ENCODE measurements at regions not wholly inside any gene's neighbourhood (a gene's known extent, or its start where the extent isn't known, plus 50 kb on each side); places are given as distances from the start of the nearest gene placed in this dataset.

- in situ Hi-C loops (cut with MboI; ENCODE audit: low pct_unique_long_range_greater_than_20kb, low sequenced_read_pairs) = no loop called here
- DNase-seq = no peak
These were observed 168.6 kb downstream of the SUCLA2 start for GRCh38 chr13:47832458-47832972.

DNA sequence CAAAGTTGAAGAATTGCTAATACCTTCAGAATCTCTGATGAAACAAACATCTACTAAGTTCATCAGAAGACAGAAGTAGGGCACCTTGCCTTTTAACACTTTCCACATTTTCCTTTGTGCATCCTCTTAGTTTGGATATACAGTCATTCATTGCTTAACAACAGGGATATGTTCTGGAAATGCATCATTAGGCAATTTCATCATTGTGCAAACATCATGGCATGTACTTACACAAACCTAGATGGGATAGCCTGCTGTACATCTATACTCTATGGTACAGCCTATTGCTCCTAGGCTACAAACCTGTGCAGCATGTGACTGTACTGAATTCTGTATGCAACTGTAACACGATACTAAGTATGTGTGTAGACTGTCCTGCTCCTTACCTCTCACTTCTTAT lies 169.8 kb downstream of the SUCLA2 start:
- in situ Hi-C loops (cut with MboI; ENCODE audit: low pct_unique_long_range_greater_than_20kb, low sequenced_read_pairs) = no loop called here
- DNase-seq = no peak

- in situ Hi-C loops (cut with MboI; ENCODE audit: low pct_unique_long_range_greater_than_20kb, low sequenced_read_pairs) = no loop called here
- no peak for DNase-seq
These were observed 171.4 kb downstream of the SUCLA2 start for GRCh38 chr13:47829690-47830089.

GRCh38 chr13:47826471-47826870 lies 174.6 kb downstream of the SUCLA2 start:
- no peak for DNase-seq
- in situ Hi-C loops (cut with MboI; ENCODE audit: low pct_unique_long_range_greater_than_20kb, low sequenced_read_pairs) = no loop called here

DNA sequence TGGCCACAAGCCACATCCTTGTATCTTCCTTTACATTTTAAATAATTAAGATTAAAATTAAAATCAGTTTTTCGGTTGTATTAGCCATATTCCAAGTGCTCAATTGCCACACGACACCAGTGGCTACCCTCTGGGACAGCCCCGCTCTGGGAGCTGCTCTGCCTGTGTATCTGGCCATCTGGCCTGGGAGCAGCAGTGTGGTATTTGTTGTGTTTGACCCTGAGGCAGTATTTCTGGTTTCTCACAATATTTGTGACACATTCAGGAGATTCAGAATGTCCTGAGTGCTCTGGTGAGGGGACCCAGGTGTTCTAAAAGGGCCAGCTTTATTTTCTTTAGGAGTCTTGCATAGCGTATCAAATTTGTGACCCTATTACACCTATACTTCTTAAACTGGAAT lies 179.0 kb downstream of the SUCLA2 start:
- DNase-seq = no peak
- in situ Hi-C loops (cut with MboI; ENCODE audit: low pct_unique_long_range_greater_than_20kb, low sequenced_read_pairs) = no loop called here

DNA sequence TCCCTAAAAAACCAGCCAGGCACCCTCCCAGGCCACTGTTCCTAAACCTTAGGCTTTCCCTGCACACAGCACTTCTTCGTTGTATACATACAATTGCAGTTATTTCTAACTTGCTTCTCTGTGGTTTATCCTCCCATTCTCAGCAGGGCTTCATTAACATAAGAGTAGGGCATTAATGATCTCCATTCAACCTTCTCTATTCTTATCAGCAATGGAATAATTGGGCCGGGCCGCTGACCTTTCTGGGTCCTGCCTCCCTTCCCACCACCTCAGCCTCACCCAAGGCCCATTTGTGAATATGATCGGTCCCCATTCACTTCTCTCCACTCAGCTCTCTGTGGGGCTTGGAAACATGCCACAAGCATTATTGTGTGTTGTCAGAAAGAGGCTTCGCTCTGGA lies 184.2 kb downstream of the SUCLA2 start:
- no peak for DNase-seq
- in situ Hi-C loops (cut with MboI; ENCODE audit: low pct_unique_long_range_greater_than_20kb, low sequenced_read_pairs) = no loop called here

- in situ Hi-C loops (cut with MboI; ENCODE audit: low pct_unique_long_range_greater_than_20kb, low sequenced_read_pairs) = no loop called here
- DNase-seq = no peak
These were observed 187.4 kb downstream of the SUCLA2 start for GRCh38 chr13:47813718-47814117.

DNA sequence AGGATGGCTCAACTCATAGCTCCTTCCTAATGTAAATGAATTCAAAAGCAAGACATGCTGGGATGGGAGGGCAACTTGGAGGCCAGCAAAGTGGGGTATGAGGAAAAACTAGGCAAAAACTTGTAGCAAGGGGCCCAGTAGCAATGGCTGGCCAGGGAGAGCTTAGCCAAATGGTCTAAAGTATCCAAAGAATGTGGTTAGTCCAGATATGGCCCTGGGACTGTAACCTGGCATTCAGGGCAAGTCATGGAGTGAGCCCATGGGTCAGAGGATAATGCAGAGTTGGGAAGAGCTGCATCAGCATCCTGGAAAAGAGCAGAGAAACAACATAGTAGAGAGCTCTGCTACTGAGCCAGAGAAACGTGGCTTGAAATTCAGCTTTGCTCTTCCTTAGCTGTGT lies 191.7 kb downstream of the SUCLA2 start:
- in situ Hi-C loops (cut with MboI; ENCODE audit: low pct_unique_long_range_greater_than_20kb, low sequenced_read_pairs) = no loop called here
- no peak for DNase-seq

GRCh38 chr13:47803131-47803530 lies 197.9 kb downstream of the SUCLA2 start:
- DNase-seq = no peak
- in situ Hi-C loops (cut with MboI; ENCODE audit: low pct_unique_long_range_greater_than_20kb, low sequenced_read_pairs) = no loop called here

GRCh38 chr13:47801555-47801954 lies 199.5 kb downstream of the SUCLA2 start:
- in situ Hi-C loops (cut with MboI; ENCODE audit: low pct_unique_long_range_greater_than_20kb, low sequenced_read_pairs) = no loop called here
- DNase-seq = no peak

DNA sequence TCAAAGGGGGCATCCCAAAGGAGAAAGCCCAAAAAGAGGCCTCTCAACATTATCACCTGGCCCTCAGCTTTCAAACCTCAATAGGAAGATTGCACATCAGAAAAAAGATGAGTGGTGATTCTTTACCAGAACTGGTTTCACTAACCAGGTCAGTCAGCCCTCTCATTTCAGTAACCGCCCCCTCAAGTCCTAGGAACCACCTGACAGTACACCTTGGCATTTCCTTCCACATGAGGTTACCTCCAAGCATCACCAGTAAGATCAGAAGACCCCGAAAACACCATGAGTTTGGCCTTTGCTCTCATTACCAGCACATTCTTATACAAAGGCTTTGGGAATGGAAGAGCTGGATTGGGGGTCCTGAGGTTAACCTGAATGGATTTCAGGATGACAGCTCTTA lies 200.5 kb downstream of the SUCLA2 start:
- DNase-seq = no peak
- in situ Hi-C loops (cut with MboI; ENCODE audit: low pct_unique_long_range_greater_than_20kb, low sequenced_read_pairs) = no loop called here

- peak; percentile 24 for DNase-seq
- in situ Hi-C loops (cut with MboI; ENCODE audit: low pct_unique_long_range_greater_than_20kb, low sequenced_read_pairs) = no loop called here
These were observed 202.2 kb downstream of the SUCLA2 start for GRCh38 chr13:47798906-47799305.

- DNase-seq = no peak
- in situ Hi-C loops (cut with MboI; ENCODE audit: low pct_unique_long_range_greater_than_20kb, low sequenced_read_pairs) = no loop called here
These were observed 202.9 kb downstream of the SUCLA2 start for GRCh38 chr13:47798194-47798593.

- in situ Hi-C loops (cut with MboI; ENCODE audit: low pct_unique_long_range_greater_than_20kb, low sequenced_read_pairs) = no loop called here
- no peak for DNase-seq
These were observed 204.3 kb downstream of the SUCLA2 start for GRCh38 chr13:47796816-47797215.

- in situ Hi-C loops (cut with MboI; ENCODE audit: low pct_unique_long_range_greater_than_20kb, low sequenced_read_pairs) = no loop called here
- DNase-seq = peak; percentile 20
These were observed 206.1 kb downstream of the SUCLA2 start for GRCh38 chr13:47794963-47795362.

GRCh38 chr13:47790755-47791154 lies 210.3 kb downstream of the SUCLA2 start:
- DNase-seq = no peak

DNA sequence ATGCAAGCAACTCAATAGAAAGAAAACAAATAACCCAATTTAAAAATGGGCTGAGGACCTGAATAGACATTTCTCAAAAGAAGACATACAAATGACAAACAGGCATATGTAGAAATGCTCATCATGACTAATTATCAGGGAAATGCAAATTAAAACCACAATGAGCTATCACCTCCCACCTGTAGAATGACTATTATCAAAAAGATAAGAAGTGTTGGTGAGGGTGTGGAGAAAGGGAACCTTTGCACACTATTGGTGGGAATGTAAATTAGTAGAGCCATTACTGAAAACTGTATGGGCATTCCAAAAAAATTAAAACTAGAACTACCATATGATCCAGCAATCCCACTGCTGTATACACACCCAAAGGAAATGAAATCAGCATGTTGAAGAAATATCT lies 212.2 kb downstream of the SUCLA2 start:
- in situ Hi-C loops (cut with MboI; ENCODE audit: low pct_unique_long_range_greater_than_20kb, low sequenced_read_pairs) = no loop called here
- DNase-seq = no peak

More at GRCh38 chr13:47790755-47791154, 210.3 kb downstream of the SUCLA2 start:
- in situ Hi-C loops (cut with MboI; ENCODE audit: low pct_unique_long_range_greater_than_20kb, low sequenced_read_pairs) = no loop called here

- no peak for DNase-seq
- in situ Hi-C loops (cut with MboI; ENCODE audit: low pct_unique_long_range_greater_than_20kb, low sequenced_read_pairs) = no loop called here
These were observed 226.4 kb downstream of the SUCLA2 start for GRCh38 chr13:47774671-47774994.

DNA sequence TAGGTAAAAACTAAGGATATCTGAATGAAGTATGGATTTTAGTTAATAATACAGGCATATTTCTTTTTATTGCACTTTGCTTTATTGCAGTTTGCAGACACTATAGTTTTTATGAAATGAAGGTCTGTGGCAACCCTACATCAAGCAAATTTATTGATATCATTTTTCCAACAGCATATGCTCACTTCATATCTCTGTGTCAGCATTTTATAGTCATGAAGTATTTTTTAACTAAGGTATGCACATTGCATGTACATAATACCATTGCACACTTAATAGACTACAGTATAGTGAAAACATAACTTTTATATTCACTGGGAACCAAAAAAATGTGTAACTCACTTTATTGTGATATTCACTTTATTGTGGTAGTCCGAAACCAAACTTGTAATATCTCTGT lies 236.3 kb downstream of the SUCLA2 start:
- in situ Hi-C loops (cut with MboI; ENCODE audit: low pct_unique_long_range_greater_than_20kb, low sequenced_read_pairs) = no loop called here

GRCh38 chr13:47757466-47758080 lies 243.5 kb downstream of the SUCLA2 start:
- in situ Hi-C loops (cut with MboI; ENCODE audit: low pct_unique_long_range_greater_than_20kb, low sequenced_read_pairs) = no loop called here
- DNase-seq = no peak

More for the DNA sequence above, 236.3 kb downstream of the SUCLA2 start:
- DNase-seq = no peak

GRCh38 chr13:47747901-47748300 lies 253.2 kb downstream of the SUCLA2 start:
- no peak for DNase-seq
- in situ Hi-C loops (cut with MboI; ENCODE audit: low pct_unique_long_range_greater_than_20kb, low sequenced_read_pairs) = no loop called here
